AG04449 (cell line): ENCODE measurements at regions not wholly inside any gene's neighbourhood (a gene's known extent, or its start where the extent isn't known, plus 50 kb on each side); places are given as distances from the start of the nearest gene placed in this dataset.

Experiments
- CTCF ChIA-PET: fragments of 350-600 bp; formaldehyde crosslinking; extraction: SDS; loops from one replicate; lab custom pipeline; 2021; ENCODE audit warnings: antibody characterized with exemption; lab: Yijun Ruan, JAX
- POLR2A ChIA-PET: fragments of 400-600, 350-600 bp; formaldehyde crosslinking; extraction: SDS; loops from one replicate; lab custom pipeline; 2020; ENCODE audit warnings: antibody characterized with exemption, inconsistent platforms; lab: Yijun Ruan, JAX
- DNase-seq: peaks from one replicate; pipeline ENCODE4 v3.0.0-alpha.2; 2010; ENCODE audit warnings: low read depth, low spot score
- H3K4me3 ChIP-seq: 2 replicates; pipeline ENCODE4 v1.5.1; 2011; ENCODE audit warnings: low read depth, mild to moderate bottlenecking, control low read depth, low read length
- TF ChIP-seq, protein P1 (sequence below): IDR thresholded peaks from one replicate; pipeline ENCODE4 v1.5.1; 2011; ENCODE audit warnings: mild to moderate bottlenecking, moderate library complexity, low read length, control low read depth, inconsistent platforms; ENCODE audit not compliant: insufficient read depth; ENCODE audit errors: missing control alignments

DNA sequence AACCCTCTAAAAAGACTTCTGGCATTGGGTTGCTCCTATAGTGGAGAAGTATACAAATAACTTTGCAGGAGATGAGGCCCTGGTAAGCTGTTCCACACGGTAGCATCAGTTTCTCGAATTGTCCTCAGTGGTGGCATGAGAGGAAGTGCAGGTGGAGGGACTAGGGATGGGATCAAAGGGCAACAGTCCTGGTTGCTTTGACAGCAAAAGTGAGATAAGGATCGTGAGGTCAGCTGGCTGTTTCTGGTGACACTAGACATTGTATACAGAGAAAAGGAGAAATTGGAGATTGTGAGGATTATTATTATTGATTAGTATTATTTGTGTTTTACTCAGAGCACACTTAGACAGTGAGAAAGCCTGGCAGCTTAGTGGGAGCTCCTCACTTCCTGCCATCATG, 61.3 kb upstream of the EXOC2 start:
- H3K4me3 ChIP-seq, result no peak overlapping the region
- POLR2A ChIA-PET, result interaction anchor here (0.6 kb wide), 1 partner anchor 573 kb away, joined by 3 read pairs; no protein-coding TSS in a partner anchor
- TF ChIP-seq, protein P1, sequence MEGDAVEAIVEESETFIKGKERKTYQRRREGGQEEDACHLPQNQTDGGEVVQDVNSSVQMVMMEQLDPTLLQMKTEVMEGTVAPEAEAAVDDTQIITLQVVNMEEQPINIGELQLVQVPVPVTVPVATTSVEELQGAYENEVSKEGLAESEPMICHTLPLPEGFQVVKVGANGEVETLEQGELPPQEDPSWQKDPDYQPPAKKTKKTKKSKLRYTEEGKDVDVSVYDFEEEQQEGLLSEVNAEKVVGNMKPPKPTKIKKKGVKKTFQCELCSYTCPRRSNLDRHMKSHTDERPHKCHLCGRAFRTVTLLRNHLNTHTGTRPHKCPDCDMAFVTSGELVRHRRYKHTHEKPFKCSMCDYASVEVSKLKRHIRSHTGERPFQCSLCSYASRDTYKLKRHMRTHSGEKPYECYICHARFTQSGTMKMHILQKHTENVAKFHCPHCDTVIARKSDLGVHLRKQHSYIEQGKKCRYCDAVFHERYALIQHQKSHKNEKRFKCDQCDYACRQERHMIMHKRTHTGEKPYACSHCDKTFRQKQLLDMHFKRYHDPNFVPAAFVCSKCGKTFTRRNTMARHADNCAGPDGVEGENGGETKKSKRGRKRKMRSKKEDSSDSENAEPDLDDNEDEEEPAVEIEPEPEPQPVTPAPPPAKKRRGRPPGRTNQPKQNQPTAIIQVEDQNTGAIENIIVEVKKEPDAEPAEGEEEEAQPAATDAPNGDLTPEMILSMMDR, result no peak
- no peak for DNase-seq
- CTCF ChIA-PET, result interaction anchor here (2.2 kb wide), 1 partner anchor 8 kb away, joined by 5 read pairs; no protein-coding TSS in a partner anchor

DNA sequence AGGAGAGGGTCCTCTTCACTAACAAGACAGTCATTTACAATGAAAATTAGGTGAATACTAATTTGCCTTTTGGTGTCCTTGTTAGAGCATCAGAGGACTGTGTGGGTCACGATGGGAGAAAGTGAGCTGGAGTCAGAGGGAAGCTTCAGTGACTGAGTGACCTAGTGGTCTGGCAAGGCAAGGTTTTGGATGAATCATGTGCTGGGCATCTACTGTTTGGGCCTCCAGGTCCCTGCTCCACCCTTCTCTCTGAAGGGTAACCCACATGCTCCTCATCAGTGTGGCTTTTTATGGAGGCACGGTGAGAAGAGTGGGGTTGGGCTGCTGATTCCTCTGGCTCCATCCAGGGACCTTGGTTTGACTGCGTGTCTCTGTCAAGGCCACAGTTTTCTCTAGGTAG, 60.5 kb upstream of the EXOC2 start:
- no peak for DNase-seq
- no peak overlapping the region for H3K4me3 ChIP-seq
- POLR2A ChIA-PET, result no interaction called here
- CTCF ChIA-PET, result interaction anchor here (2.2 kb wide), 1 partner anchor 9 kb away, joined by 5 read pairs; no protein-coding TSS in a partner anchor
- TF ChIP-seq, protein P1, result no peak

DNA sequence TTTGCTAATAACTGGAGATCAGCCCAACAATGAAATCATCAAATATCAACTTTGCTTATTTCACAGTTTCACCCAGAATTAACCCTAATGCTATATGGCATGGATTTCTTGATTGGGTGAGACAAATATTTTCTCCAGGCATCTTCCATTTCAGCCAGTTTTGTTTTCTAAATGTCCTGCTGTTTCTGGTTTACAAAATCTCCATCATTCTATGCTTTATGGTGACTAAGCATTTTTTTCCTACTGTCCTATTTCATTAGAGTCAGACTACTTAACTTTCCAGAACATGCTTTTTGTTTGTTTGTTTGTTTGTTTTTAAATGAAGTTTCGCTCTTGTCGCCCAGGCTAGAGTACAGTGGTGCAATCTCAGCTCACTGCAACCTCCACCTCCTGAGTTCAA, 59.5 kb upstream of the EXOC2 start:
- POLR2A ChIA-PET, result no interaction called here

DNA sequence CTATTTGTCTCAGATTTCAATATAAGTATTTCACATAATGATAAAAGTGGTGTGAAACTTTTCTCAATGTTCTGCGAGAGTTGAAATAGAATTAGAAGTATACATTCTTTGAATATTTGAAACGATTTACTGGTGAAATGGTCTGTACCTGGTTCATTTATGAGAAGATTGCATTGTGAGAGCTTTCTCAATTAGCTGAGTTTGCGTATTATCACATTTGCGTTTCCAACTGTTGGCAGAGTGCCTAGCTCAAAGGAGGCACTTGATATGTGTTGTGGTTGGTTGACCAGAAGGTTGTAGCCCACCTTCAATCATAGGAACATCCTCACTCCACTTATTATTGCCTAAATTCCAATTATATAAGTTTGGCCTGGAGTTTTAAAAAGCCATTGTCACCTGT, 58.8 kb upstream of the EXOC2 start:
- DNase-seq, result no peak
- TF ChIP-seq, protein P1, result no peak
- CTCF ChIA-PET, result interaction anchor here (0.6 to 1.3 kb wide), 2 partner anchors 29 to 631 kb away, joined by 3 read pairs; no protein-coding TSS in a partner anchor
- POLR2A ChIA-PET, result no interaction called here
- H3K4me3 ChIP-seq, result no peak overlapping the region

More for the DNA sequence above, 59.5 kb upstream of the EXOC2 start:
- CTCF ChIA-PET, result interaction anchor here (2.2 kb wide), 1 partner anchor 10 kb away, joined by 5 read pairs; no protein-coding TSS in a partner anchor
- no peak for DNase-seq
- no peak overlapping the region for H3K4me3 ChIP-seq
- TF ChIP-seq, protein P1, result no peak

DNA sequence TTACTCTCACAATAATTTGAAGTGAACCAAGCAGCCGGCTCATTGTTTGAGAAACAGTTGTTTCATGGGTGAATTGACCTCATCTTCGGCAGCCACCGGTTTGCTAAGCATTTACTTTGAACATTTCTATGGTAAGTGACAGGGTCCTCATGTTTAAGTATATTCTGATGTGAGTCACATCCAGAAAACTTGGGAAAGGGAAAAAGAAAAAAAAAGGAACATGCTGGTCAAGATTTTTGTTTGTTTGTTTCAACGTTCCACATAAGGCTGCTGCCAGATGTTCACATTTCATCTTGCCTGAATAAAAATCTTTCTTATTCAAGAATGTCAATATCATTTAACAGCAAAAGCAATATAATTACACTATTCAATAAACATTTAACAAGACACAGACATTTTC, 55.0 kb upstream of the EXOC2 start:
- H3K4me3 ChIP-seq, result no peak overlapping the region
- TF ChIP-seq, protein P1, result no peak
- DNase-seq, result no peak
- POLR2A ChIA-PET, result no interaction called here
- CTCF ChIA-PET, result interaction anchor here (0.8 kb wide), 1 partner anchor 26 kb away, joined by 6 read pairs; no protein-coding TSS in a partner anchor

DNA sequence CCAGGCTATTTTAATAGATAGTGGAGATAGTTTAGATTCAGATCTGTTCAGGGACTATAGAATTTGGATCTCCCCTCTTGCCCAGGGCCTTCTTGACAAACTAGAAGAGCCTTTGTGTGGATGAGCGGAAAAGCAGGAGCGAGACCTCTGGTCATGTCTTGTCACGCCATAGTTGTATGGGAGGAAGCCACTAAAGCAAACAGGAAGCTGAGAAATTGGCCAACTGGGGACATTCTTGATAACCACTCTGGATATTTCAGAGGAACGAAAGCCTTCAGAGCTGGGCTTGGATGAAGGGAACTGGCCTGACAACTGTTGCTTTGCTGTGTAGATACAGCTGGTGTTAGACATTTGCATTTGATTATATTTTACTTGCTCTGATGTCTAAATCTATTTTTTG, 54.1 kb upstream of the EXOC2 start:
- no peak overlapping the region for H3K4me3 ChIP-seq
- no peak for DNase-seq
- TF ChIP-seq, protein P1, result no peak
- ChIA-PET CTCF (interaction anchor here (0.8 kb wide), 1 partner anchor 25 kb away, joined by 6 read pairs; no protein-coding TSS in a partner anchor), POLR2A (no interaction called here)
